ACHN (cell line): ENCODE measurements at regions not wholly inside any gene's neighbourhood (a gene's known extent, or its start where the extent isn't known, plus 50 kb on each side); places are given as distances from the start of the nearest gene placed in this dataset.
"Not testable (repeated sequence)": the region's sequence is repeated elsewhere in the genome, so short reads cannot be mapped to it uniquely, and the experiment has no call there.

Experiments used
- DNase-seq: peaks from one replicate; pipeline ENCODE4 v3.0.0-alpha.2; 2015
- in situ Hi-C: cut with HindIII; loops from 2 replicates; pipeline ENCODE4 v1.10.0; 2017; ENCODE audit warnings: low sequenced_read_pairs, low pct_ligation_motif_present, low pct_unique_long_range_greater_than_20kb

- in situ Hi-C loops: no loop called here
- DNase-seq: no peak
Observed at GRCh38 chr12:31835276-31835882, 106.6 kb upstream of the AMN1 start.

GRCh38 chr12:31834150-31834549, 105.3 kb upstream of the AMN1 start:
- in situ Hi-C loops: no loop called here
- no peak for DNase-seq

GRCh38 chr12:31832740-31833729, 104.2 kb upstream of the AMN1 start:
- in situ Hi-C loops: no loop called here
- no peak for DNase-seq

- in situ Hi-C loops: no loop called here
Observed at GRCh38 chr12:31828071-31828470, 99.2 kb upstream of the AMN1 start.

GRCh38 chr12:31822761-31823160, 93.9 kb upstream of the AMN1 start:
- no peak for DNase-seq
- in situ Hi-C loops: no loop called here

More at GRCh38 chr12:31828071-31828470, 99.2 kb upstream of the AMN1 start:
- no peak for DNase-seq

GRCh38 chr12:31821484-31821883, 92.7 kb upstream of the AMN1 start:
- in situ Hi-C loops: no loop called here

GRCh38 chr12:31820832-31821231, 92.0 kb upstream of the AMN1 start:
- in situ Hi-C loops: no loop called here
- no peak for DNase-seq

More at GRCh38 chr12:31821484-31821883, 92.7 kb upstream of the AMN1 start:
- DNase-seq: no peak

- in situ Hi-C loops: no loop called here
- DNase-seq: no peak
Observed at GRCh38 chr12:31819427-31819826, 90.6 kb upstream of the AMN1 start.

- in situ Hi-C loops: no loop called here
- no peak for DNase-seq
Observed at GRCh38 chr12:31818623-31819268, 89.9 kb upstream of the AMN1 start.

- DNase-seq: no peak
- in situ Hi-C loops: no loop called here
Observed at GRCh38 chr12:31817120-31817519, 88.3 kb upstream of the AMN1 start.

- in situ Hi-C loops: no loop called here
Observed at GRCh38 chr12:31815096-31815495, 86.3 kb upstream of the AMN1 start.

GRCh38 chr12:31813305-31813704, 84.5 kb upstream of the AMN1 start:
- DNase-seq: no peak
- in situ Hi-C loops: no loop called here

More at GRCh38 chr12:31815096-31815495, 86.3 kb upstream of the AMN1 start:
- DNase-seq: no peak

- DNase-seq: no peak
- in situ Hi-C loops: no loop called here
Observed at GRCh38 chr12:31807773-31808097, 78.9 kb upstream of the AMN1 start.

- in situ Hi-C loops, DNase-seq: not testable (repeated sequence)
Observed at GRCh38 chr12:31807081-31807772, 78.4 kb upstream of the AMN1 start.

GRCh38 chr12:31805681-31806080, 76.9 kb upstream of the AMN1 start:
- not testable (repeated sequence) for DNase-seq

GRCh38 chr12:31804707-31805106, 75.9 kb upstream of the AMN1 start:
- in situ Hi-C loops, DNase-seq: not testable (repeated sequence)

More at GRCh38 chr12:31805681-31806080, 76.9 kb upstream of the AMN1 start:
- in situ Hi-C loops: not testable (repeated sequence)

GRCh38 chr12:31804185-31804504, 75.3 kb upstream of the AMN1 start:
- in situ Hi-C loops: no loop called here
- DNase-seq: no peak

- no peak for DNase-seq
- in situ Hi-C loops: no loop called here
Observed at GRCh38 chr12:31803306-31804184, 74.7 kb upstream of the AMN1 start.
